Right lobe of liver (tissue), 4 donors: ENCODE measurements at regions not wholly inside any gene's neighbourhood (a gene's known extent, or its start where the extent isn't known, plus 50 kb on each side); places are given as distances from the start of the nearest gene placed in this dataset.

Experiments used
- POLR2A ChIP-seq: fragments of 450-650 bp; IDR thresholded peaks from one replicate; pipeline ENCODE4 v1.6.1; 2017; ENCODE audit warnings: antibody characterized with exemption, mild to moderate bottlenecking
- TF ChIP-seq, protein P1 (sequence below), 4 donors: fragments of 200-600 bp in 3 of 4; fragments of 450-650 bp in 1 of 4; IDR thresholded peaks; one replicate each; pipeline versions ENCODE4 v1.5.1 to v1.8.0; 2016 to 2022; ENCODE audit warnings: antibody characterized with exemption in 4 of 4, mild to moderate bottlenecking in 2 of 4
- donor health status: DM: no; HTN: no; CAD: no.
- donor health status: DM: no; HTN: no; CAD: no.
- donor health status: DM: no; HTN: yes; CAD: no.

DNA sequence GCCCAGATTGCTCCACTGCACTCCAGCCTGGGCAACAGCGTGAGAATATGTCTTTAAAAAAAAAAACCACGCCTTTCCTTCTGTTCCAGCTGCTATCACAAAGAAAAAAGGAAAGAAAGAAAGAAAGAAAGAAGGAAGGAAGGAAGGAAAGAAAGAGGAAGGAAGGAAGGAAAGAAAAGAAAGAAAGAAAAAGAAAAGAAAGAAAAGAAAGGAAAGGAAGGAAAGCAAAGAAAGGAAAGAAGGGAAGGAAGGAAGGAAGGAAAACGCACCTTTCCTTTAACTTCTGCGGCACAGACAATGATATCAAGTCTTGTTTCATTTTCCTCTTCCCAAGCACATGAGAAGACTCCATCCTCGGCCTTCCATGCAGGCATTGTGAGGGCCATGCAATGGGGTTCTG is 107.4 kb upstream of the NOCT start:
- TF ChIP-seq, protein P1, sequence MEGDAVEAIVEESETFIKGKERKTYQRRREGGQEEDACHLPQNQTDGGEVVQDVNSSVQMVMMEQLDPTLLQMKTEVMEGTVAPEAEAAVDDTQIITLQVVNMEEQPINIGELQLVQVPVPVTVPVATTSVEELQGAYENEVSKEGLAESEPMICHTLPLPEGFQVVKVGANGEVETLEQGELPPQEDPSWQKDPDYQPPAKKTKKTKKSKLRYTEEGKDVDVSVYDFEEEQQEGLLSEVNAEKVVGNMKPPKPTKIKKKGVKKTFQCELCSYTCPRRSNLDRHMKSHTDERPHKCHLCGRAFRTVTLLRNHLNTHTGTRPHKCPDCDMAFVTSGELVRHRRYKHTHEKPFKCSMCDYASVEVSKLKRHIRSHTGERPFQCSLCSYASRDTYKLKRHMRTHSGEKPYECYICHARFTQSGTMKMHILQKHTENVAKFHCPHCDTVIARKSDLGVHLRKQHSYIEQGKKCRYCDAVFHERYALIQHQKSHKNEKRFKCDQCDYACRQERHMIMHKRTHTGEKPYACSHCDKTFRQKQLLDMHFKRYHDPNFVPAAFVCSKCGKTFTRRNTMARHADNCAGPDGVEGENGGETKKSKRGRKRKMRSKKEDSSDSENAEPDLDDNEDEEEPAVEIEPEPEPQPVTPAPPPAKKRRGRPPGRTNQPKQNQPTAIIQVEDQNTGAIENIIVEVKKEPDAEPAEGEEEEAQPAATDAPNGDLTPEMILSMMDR (IDR thresholded peaks at IDR 0.05) = no peak
- no peak for TF ChIP-seq POLR2A
